ENCODE measurements at regions not wholly inside any gene's neighbourhood (a gene's known extent, or its start where the extent isn't known, plus 50 kb on each side); places are given as distances from the start of the nearest gene placed in this dataset.

DNA sequence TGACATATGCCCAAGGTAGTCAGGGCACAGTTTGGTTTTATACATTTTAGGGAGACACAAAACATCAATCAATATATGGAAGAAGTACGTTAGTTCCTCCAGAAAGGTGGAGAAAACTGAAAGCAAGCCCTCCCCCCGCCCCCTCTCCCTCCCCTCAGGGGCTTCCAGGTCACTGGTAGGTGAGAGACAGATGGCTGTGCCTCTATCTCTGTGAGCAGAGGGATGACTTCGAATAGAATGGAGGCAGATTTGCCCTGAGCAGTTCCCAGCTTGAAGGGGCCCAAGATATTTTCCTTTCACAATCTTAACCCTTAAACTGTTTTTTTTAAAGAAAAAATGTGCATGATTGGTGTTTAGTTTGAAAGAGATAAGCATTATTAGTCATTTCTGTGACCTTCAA is 114.0 kb downstream of the PCDH10 start:
- H3K27ac ChIP-seq = no peak overlapping the region
- H3K4me3 ChIP-seq = no peak overlapping the region
- TF ChIP-seq, protein P1, sequence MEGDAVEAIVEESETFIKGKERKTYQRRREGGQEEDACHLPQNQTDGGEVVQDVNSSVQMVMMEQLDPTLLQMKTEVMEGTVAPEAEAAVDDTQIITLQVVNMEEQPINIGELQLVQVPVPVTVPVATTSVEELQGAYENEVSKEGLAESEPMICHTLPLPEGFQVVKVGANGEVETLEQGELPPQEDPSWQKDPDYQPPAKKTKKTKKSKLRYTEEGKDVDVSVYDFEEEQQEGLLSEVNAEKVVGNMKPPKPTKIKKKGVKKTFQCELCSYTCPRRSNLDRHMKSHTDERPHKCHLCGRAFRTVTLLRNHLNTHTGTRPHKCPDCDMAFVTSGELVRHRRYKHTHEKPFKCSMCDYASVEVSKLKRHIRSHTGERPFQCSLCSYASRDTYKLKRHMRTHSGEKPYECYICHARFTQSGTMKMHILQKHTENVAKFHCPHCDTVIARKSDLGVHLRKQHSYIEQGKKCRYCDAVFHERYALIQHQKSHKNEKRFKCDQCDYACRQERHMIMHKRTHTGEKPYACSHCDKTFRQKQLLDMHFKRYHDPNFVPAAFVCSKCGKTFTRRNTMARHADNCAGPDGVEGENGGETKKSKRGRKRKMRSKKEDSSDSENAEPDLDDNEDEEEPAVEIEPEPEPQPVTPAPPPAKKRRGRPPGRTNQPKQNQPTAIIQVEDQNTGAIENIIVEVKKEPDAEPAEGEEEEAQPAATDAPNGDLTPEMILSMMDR (IDR thresholded peaks at IDR 0.05 in 4 of 5, conservative IDR thresholded peaks at IDR 0.05 in 1 of 5) = no peak
- no peak for TF ChIP-seq POLR2A (IDR thresholded peaks at IDR 0.05)
- H3K4me1 ChIP-seq = no peaks in the 10 kb centered on the region
- H3K36me3 ChIP-seq = no peaks in the 10 kb centered on the region
- in situ Hi-C loops (cut with MboI; ENCODE audit: low sequenced_read_pairs in 4 of 4) = no loop called here
- intact Hi-C loops (cut with DNase I; ENCODE audit: low total_unique reads) = no loop called here
- ATAC-seq (no peak), DNase-seq (no peak)
- no peaks in the 10 kb centered on the region for H3K9me3 ChIP-seq
- H3K27me3 ChIP-seq = no peaks in the 10 kb centered on the region

DNA sequence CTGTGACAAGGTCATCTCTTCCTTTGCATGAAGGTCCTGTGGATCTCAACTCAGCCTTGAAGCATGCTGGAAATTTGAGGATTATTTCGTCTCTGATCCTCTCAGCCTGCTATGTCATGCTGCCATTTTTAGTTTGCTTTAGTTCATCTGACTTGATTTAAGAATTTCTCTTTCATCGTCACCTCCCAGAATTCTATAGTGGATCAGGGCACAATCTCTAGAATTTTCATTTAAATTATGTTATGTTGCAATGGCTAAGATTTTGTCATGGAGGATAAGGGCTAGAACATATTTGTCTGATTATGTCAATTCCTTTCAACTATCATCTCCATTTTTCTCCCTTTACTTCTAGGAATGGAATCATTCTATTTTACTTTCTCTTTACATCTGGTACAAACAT is 98.8 kb downstream of the PCDH10 start:
- Histone ChIP-seq H3K4me3 (no peak overlapping the region), H3K27me3 (no peaks in the 10 kb centered on the region), H3K9me3 (no peaks in the 10 kb centered on the region), H3K27ac (no peak overlapping the region), H3K4me1 (no peaks in the 10 kb centered on the region), H3K36me3 (no peaks in the 10 kb centered on the region)
- intact Hi-C loops (cut with DNase I; ENCODE audit: low total_unique reads) (no loop called here), in situ Hi-C loops (cut with MboI; ENCODE audit: low sequenced_read_pairs in 4 of 4) (no loop called here)
- DNase-seq = no peak
- TF ChIP-seq, protein P1 (IDR thresholded peaks at IDR 0.05 in 4 of 5, conservative IDR thresholded peaks at IDR 0.05 in 1 of 5) = no peak
- TF ChIP-seq POLR2A (IDR thresholded peaks at IDR 0.05) = no peak
- no peak for ATAC-seq

DNA sequence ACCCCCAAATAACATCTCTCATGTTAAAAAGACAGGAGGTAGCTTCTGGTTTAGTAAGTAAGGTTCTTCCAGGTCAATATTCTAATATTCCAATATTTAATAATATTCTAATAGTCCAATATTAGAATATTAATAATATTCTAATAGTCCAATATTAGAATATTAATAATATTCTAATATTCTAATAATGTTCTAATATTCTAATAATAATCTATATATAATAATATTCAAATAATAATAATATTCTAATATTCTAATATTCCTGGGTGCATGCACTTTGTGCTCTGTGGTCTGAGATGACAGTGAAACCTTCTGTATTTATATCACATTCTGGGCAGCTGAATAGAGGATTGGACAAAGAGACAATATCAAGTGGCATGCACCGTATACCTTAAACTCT is 96.1 kb downstream of the PCDH10 start:
- no peaks in the 10 kb centered on the region for H3K36me3 ChIP-seq
- TF ChIP-seq, protein P1 (IDR thresholded peaks at IDR 0.05 in 4 of 5, conservative IDR thresholded peaks at IDR 0.05 in 1 of 5) = no peak
- no peak for TF ChIP-seq POLR2A (IDR thresholded peaks at IDR 0.05)
- intact Hi-C loops (cut with DNase I; ENCODE audit: low total_unique reads) (no loop called here), in situ Hi-C loops (cut with MboI; ENCODE audit: low sequenced_read_pairs in 4 of 4) (no loop called here)
- no peak for DNase-seq
- no peak overlapping the region for H3K27ac ChIP-seq
- H3K4me1 ChIP-seq = no peaks in the 10 kb centered on the region
- ATAC-seq = no peak
- H3K27me3 ChIP-seq = no peaks in the 10 kb centered on the region
- no peak overlapping the region for H3K4me3 ChIP-seq
- no peaks in the 10 kb centered on the region for H3K9me3 ChIP-seq
